ENCODE measurements at regions not wholly inside any gene's neighbourhood (a gene's known extent, or its start where the extent isn't known, plus 50 kb on each side); places are given as distances from the start of the nearest gene placed in this dataset.

GRCh38 chr2:149800624-149801542, 213.3 kb upstream of the MMADHC start:
- no peak for TF ChIP-seq CTCF (conservative IDR thresholded peaks at IDR 0.05 in 1 of 2, IDR thresholded peaks at IDR 0.05 in 1 of 2; ENCODE audit: extremely low read depth in 1 of 2, insufficient read depth in 1 of 2, low read depth in 1 of 2, low read length in 2 of 2)
- no peak for TF ChIP-seq EZH2 (IDR thresholded peaks at IDR 0.05; ENCODE audit: borderline replicate concordance, low read length)
